ENCODE measurements at regions not wholly inside any gene's neighbourhood (a gene's known extent, or its start where the extent isn't known, plus 50 kb on each side); places are given as distances from the start of the nearest gene placed in this dataset.

GRCh38 chr4:8671712-8672290 is 79.2 kb downstream of the CPZ start:
- no peak for TF ChIP-seq TAF1 (IDR thresholded peaks at IDR 0.05; ENCODE audit: low read depth, low read length)
- TF ChIP-seq POLR2A (IDR thresholded peaks at IDR 0.05; ENCODE audit: low read depth, low read length), result no peak
- TF ChIP-seq POU2F2 (IDR thresholded peaks at IDR 0.05; ENCODE audit: low read depth, low read length), result no peak
- no peak for TF ChIP-seq SPI1 (IDR thresholded peaks at IDR 0.05; ENCODE audit: low read depth, low read length)
- TF ChIP-seq PAX5 (IDR thresholded peaks at IDR 0.05; ENCODE audit: insufficient read depth, low read length, severe bottlenecking), result no peak
